GM12891 (cell line): ENCODE measurements at regions not wholly inside any gene's neighbourhood (a gene's known extent, or its start where the extent isn't known, plus 50 kb on each side); places are given as distances from the start of the nearest gene placed in this dataset.

Experiments
- PAX5 ChIP-seq: IDR thresholded peaks from 2 replicates; pipeline ENCODE4 v1.6.1; 2011; ENCODE audit warnings: low read length, moderate library complexity, mild to moderate bottlenecking; ENCODE audit not compliant: insufficient read depth, severe bottlenecking
- POLR2A ChIP-seq: IDR thresholded peaks from 2 replicates; pipeline ENCODE4 v1.6.1; 2011; ENCODE audit warnings: low read depth, low read length, control low read depth
- POLR2AphosphoS5 ChIP-seq: IDR thresholded peaks from 2 replicates; pipeline ENCODE4 v1.6.1; 2011; ENCODE audit warnings: low read depth, low read length, control low read depth
- POU2F2 ChIP-seq: IDR thresholded peaks from 2 replicates; pipeline ENCODE4 v1.6.1; 2011; ENCODE audit warnings: low read depth, mild to moderate bottlenecking, control low read depth, low read length, moderate library complexity
- SPI1 ChIP-seq: IDR thresholded peaks from 2 replicates; pipeline ENCODE4 v1.6.1; 2011; ENCODE audit warnings: low read depth, low read length, control low read depth
- TAF1 ChIP-seq: IDR thresholded peaks from 2 replicates; pipeline ENCODE4 v1.6.1; 2011; ENCODE audit warnings: low read depth, low read length, control low read depth

DNA sequence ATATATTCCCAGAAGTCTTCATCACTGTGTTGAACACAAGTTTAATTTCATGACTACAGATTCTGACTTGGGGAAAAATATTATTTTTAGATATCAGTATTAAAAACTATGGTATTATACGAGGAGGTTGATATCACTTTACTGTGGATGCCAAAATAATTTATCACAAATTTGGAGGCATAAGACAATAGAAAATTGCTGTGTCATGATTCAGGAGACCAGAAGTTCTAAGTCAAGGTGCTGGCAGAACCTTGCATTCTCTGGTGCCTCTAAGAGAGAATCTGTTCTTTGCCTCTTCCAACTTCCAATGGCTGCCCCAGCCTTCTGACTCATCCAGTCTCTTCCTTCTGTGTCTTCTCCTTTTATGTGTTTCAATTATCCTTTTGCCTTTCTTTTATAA lies 325.0 kb upstream of the CNTN4 start:
- no peak for TF ChIP-seq POLR2A
- TF ChIP-seq TAF1, result no peak
- TF ChIP-seq PAX5, result no peak
- no peak for TF ChIP-seq POU2F2
- no peak for TF ChIP-seq POLR2AphosphoS5
- TF ChIP-seq SPI1, result no peak
